Upper lobe of left lung (tissue), 6 donors: ENCODE measurements at regions not wholly inside any gene's neighbourhood (a gene's known extent, or its start where the extent isn't known, plus 50 kb on each side); places are given as distances from the start of the nearest gene placed in this dataset.

Experiments used
- ATAC-seq, 2 donors: fragments of 200-7000 bp; cut with Tn5 transposase; one replicate each; pipeline ENCODE4 v1.9.1; 2022; ENCODE audit warnings: mild to moderate bottlenecking in 2 of 2, moderate library complexity in 2 of 2; ENCODE audit not compliant: low FRiP score in 2 of 2
- DNase-seq, 2 donors: peaks; one replicate each; pipeline ENCODE4 v3.0.0-alpha.2; 2019 to 2020
- H3K27ac ChIP-seq, 4 donors: fragments of 200-600 bp; sonication (generic); one replicate each; pipeline ENCODE4 v1.5.1; 2016 to 2019
- H3K27me3 ChIP-seq, 4 donors: fragments of 200-600 bp; sonication (generic); one replicate each; pipeline ENCODE4 v1.5.1; 2017 to 2019
- H3K36me3 ChIP-seq, 4 donors: fragments of 200-600 bp; sonication (generic); one replicate each; pipeline ENCODE4 v1.5.1; 2016 to 2019
- H3K4me1 ChIP-seq, 4 donors: fragments of 200-600 bp; sonication (generic); one replicate each; pipeline ENCODE4 v1.5.1; 2018 to 2019
- H3K4me3 ChIP-seq, 4 donors: fragments of 200-600 bp; sonication (generic); one replicate each; pipeline ENCODE4 v1.5.1; 2017 to 2019; ENCODE audit warnings: mild to moderate bottlenecking in 2 of 4, moderate library complexity in 1 of 4
- H3K9me3 ChIP-seq, 4 donors: fragments of 200-600 bp; sonication (generic); one replicate each; pipeline ENCODE4 v1.5.1; 2018 to 2019
- CTCF ChIP-seq, 6 experiments: fragments of 450-650 bp in 4 of 6; fragments of 200-600 bp in 2 of 6; sonication (generic) in 2 of 6; IDR thresholded peaks; one replicate each; pipeline ENCODE4 v1.5.1; 2016 to 2019; ENCODE audit warnings: antibody characterized with exemption in 6 of 6
- EP300 ChIP-seq, 4 donors: sonication (generic); formaldehyde crosslinking; IDR thresholded peaks; one replicate each; pipeline ENCODE4 v1.5.1; 2017; ENCODE audit warnings: antibody characterized with exemption in 4 of 4, control low read depth in 2 of 4
- POLR2A ChIP-seq, 4 donors: fragments of 450-650 bp; IDR thresholded peaks; one replicate each; pipeline ENCODE4 v1.5.1; 2016 to 2017; ENCODE audit warnings: antibody characterized with exemption in 4 of 4, mild to moderate bottlenecking in 2 of 4
- POLR2AphosphoS5 ChIP-seq, 2 donors: sonication (generic); formaldehyde crosslinking; IDR thresholded peaks; one replicate each; pipeline ENCODE4 v1.5.1; 2017; ENCODE audit warnings: antibody characterized with exemption in 2 of 2
- WGBS, 2 donors: methylation state at CpG; one replicate each; pipeline ENCODE4 v1.1.5; 2017 to 2018; 5-methylcytosine and 5-hydroxymethylcytosine counted together
- donor health status: DM: no; HTN: no; CAD: no; lungs with moderate emphysema.
- donor health status: DM: no; HTN: yes; CAD: no; lungs with severe emphysema.

DNA sequence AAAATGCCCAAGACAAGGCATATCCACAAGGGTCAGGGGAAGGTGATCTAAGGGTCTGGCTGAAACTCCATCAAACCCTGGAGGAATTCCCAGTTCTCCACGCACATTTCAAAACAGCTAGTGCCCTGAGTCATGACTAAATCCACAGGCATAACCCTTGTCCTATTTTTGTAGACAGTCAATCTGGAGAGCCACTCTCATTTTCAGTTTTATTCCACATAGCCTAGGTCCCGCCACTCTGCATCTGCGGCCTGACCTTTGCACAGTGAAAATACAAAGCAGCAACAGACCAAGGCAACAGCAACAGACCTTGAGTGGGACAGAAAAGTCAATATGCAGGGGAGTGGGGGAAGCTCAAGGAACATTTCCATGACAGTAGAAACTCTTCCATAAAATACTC, 201.4 kb upstream of the NPVF start:
- no peak for TF ChIP-seq EP300 (IDR thresholded peaks at IDR 0.05)
- TF ChIP-seq POLR2AphosphoS5 (IDR thresholded peaks at IDR 0.05) = no peak
- TF ChIP-seq CTCF (IDR thresholded peaks at IDR 0.05) = no peak
- TF ChIP-seq POLR2A (IDR thresholded peaks at IDR 0.05) = no peak
- whole genome bisulfite sequencing, 2 donors = 83 to 86% methylated on average over 3 of the region's 3 CpGs
- Histone ChIP-seq H3K4me3 (no peak overlapping the region), H3K27ac (no peak overlapping the region), H3K27me3 (no peaks in the 10 kb centered on the region), H3K36me3 (no peaks in the 10 kb centered on the region), H3K9me3 (no peaks in the 10 kb centered on the region), H3K4me1 (no peaks in the 10 kb centered on the region)
- DNase-seq (no peak), ATAC-seq (peak in 1 of 2 donors; percentile 31)

GRCh38 chr7:25430200-25430931, 202.1 kb upstream of the NPVF start:
- TF ChIP-seq POLR2AphosphoS5 (IDR thresholded peaks at IDR 0.05) = no peak
- no peak for TF ChIP-seq CTCF (IDR thresholded peaks at IDR 0.05)
- no peak for TF ChIP-seq EP300 (IDR thresholded peaks at IDR 0.05)
- no peak for TF ChIP-seq POLR2A (IDR thresholded peaks at IDR 0.05)
- ATAC-seq (no peak), DNase-seq (no peak)
- Histone ChIP-seq H3K36me3 (no peaks in the 10 kb centered on the region), H3K4me1 (no peaks in the 10 kb centered on the region), H3K27ac (no peak overlapping the region), H3K9me3 (no peaks in the 10 kb centered on the region), H3K27me3 (no peaks in the 10 kb centered on the region), H3K4me3 (no peak overlapping the region)
- WGBS, 2 donors = 90 to 92% methylated on average over 9 of the region's 9 CpGs

- WGBS, 2 donors = 68 to 91% methylated on average over 3 of the region's 3 CpGs
- H3K4me1 ChIP-seq = no peaks in the 10 kb centered on the region
- ATAC-seq (no peak), DNase-seq (no peak)
- H3K36me3 ChIP-seq = no peaks in the 10 kb centered on the region
- TF ChIP-seq CTCF (IDR thresholded peaks at IDR 0.05) (no peak), POLR2AphosphoS5 (IDR thresholded peaks at IDR 0.05) (no peak), EP300 (IDR thresholded peaks at IDR 0.05) (no peak), POLR2A (IDR thresholded peaks at IDR 0.05) (no peak)
- no peak overlapping the region for H3K4me3 ChIP-seq
- no peak overlapping the region for H3K27ac ChIP-seq
- H3K27me3 ChIP-seq = no peaks in the 10 kb centered on the region
- H3K9me3 ChIP-seq = no peaks in the 10 kb centered on the region
Measured at GRCh38 chr7:25431956-25432450, 203.7 kb upstream of the NPVF start.

- H3K36me3 ChIP-seq = no peaks in the 10 kb centered on the region
- no peaks in the 10 kb centered on the region for H3K4me1 ChIP-seq
- no peak for DNase-seq
- H3K4me3 ChIP-seq = no peak overlapping the region
- no peaks in the 10 kb centered on the region for H3K9me3 ChIP-seq
- ATAC-seq = no peak
- no peaks in the 10 kb centered on the region for H3K27me3 ChIP-seq
- WGBS, 2 donors = 73 to 76% methylated on average over 2 of the region's 2 CpGs
- TF ChIP-seq CTCF (IDR thresholded peaks at IDR 0.05) = no peak
- TF ChIP-seq POLR2AphosphoS5 (IDR thresholded peaks at IDR 0.05) = no peak
- no peak for TF ChIP-seq EP300 (IDR thresholded peaks at IDR 0.05)
- TF ChIP-seq POLR2A (IDR thresholded peaks at IDR 0.05) = no peak
- no peak overlapping the region for H3K27ac ChIP-seq
Measured at GRCh38 chr7:25432807-25433206, 204.5 kb upstream of the NPVF start.

DNA sequence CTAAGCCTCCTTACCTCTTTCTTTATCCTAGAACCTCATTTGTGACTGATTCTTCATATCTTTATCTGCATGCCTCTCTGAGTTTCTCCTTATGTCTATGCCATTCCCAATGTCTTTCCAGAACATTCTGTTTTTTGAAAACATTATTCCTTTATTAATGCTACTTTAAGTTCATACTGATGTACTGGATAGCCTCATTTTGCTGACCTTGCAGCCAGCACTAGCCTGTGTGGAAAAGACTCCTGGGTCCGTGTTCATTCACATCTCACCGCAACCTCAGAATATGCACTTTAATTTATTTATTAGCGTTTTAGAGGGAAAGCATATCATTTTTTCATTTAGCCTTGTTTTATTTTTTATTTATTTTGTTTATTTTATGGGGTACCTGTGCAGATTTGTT, 208.1 kb upstream of the NPVF start:
- no peak for ATAC-seq
- Histone ChIP-seq H3K4me1 (no peaks in the 10 kb centered on the region), H3K27ac (no peak overlapping the region), H3K4me3 (no peak overlapping the region), H3K36me3 (no peaks in the 10 kb centered on the region), H3K9me3 (peaks cover 0 to 5% (median 3%) of the 10 kb centered on the region in 4 donors), H3K27me3 (no peaks in the 10 kb centered on the region)
- TF ChIP-seq POLR2A (IDR thresholded peaks at IDR 0.05) = no peak
- no peak for TF ChIP-seq POLR2AphosphoS5 (IDR thresholded peaks at IDR 0.05)
- TF ChIP-seq EP300 (IDR thresholded peaks at IDR 0.05) = no peak
- TF ChIP-seq CTCF (IDR thresholded peaks at IDR 0.05) = no peak
- DNase-seq = no peak
- 95 to 96% methylated on average over 3 of the region's 3 CpGs for WGBS, 2 donors
